ENCODE measurements at regions not wholly inside any gene's neighbourhood (a gene's known extent, or its start where the extent isn't known, plus 50 kb on each side); places are given as distances from the start of the nearest gene placed in this dataset.

DNA sequence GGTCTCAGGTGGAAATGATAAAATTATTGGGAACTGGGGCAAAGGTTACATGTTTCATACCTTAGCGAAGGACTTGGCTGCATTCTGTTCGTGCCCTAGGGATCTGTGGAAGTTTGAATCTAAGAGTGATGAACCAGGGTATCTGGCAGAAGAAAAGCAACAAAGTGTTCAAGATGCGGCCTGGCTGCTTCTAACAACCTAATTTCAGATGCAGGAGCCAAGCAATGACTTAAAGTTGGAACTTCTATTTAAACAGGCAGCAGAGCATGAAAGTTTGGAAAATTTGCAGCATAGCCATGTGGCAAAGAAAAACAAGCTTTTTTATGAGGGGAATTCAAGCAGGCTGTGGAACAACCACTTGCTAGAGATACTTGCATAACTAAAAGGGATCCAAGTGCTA is 73.5 kb downstream of the CD24 start:
- intact Hi-C loops (cut with DNase I; ENCODE audit: low total_unique reads), result no loop called here
- WGBS, 2 donors, result 87 to 90% methylated on average over 3 of the region's 3 CpGs
- no peak for DNase-seq (ENCODE audit: low spot score in 2 of 2)
- TF ChIP-seq, protein P1, sequence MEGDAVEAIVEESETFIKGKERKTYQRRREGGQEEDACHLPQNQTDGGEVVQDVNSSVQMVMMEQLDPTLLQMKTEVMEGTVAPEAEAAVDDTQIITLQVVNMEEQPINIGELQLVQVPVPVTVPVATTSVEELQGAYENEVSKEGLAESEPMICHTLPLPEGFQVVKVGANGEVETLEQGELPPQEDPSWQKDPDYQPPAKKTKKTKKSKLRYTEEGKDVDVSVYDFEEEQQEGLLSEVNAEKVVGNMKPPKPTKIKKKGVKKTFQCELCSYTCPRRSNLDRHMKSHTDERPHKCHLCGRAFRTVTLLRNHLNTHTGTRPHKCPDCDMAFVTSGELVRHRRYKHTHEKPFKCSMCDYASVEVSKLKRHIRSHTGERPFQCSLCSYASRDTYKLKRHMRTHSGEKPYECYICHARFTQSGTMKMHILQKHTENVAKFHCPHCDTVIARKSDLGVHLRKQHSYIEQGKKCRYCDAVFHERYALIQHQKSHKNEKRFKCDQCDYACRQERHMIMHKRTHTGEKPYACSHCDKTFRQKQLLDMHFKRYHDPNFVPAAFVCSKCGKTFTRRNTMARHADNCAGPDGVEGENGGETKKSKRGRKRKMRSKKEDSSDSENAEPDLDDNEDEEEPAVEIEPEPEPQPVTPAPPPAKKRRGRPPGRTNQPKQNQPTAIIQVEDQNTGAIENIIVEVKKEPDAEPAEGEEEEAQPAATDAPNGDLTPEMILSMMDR (IDR thresholded peaks at IDR 0.05), result no peak
- no peak for TF ChIP-seq POLR2A (IDR thresholded peaks at IDR 0.05)
- no peak overlapping the region for H3K4me3 ChIP-seq (ENCODE audit: low read depth, poor library complexity, severe bottlenecking)

DNA sequence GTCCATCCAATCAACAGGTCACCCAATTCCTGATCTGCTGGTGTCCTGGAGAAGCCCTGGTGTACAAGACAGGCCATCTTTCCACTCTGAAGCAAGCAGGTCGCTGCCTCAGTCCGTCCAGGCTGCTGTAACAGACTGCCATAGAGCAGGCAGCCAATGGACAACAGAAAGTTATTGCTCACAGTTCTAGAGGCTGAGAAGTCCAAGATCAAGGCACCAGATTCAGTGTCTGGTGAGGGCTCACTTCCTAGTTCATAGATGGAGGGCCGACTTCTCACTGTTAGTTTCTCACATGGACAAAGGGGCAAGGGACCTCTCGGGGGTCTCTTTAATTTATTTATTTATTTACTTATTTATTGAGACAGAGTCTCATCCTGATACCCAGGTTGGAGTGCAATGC is 74.8 kb downstream of the CD24 start:
- H3K4me3 ChIP-seq (ENCODE audit: low read depth, poor library complexity, severe bottlenecking), result no peak overlapping the region
- DNase-seq (ENCODE audit: low spot score in 2 of 2), result no peak
- TF ChIP-seq, protein P1 (IDR thresholded peaks at IDR 0.05), result no peak
- no peak for TF ChIP-seq POLR2A (IDR thresholded peaks at IDR 0.05)
- intact Hi-C loops (cut with DNase I; ENCODE audit: low total_unique reads), result no loop called here
- WGBS, 2 donors, result 84 to 87% methylated on average over 4 of the region's 4 CpGs

DNA sequence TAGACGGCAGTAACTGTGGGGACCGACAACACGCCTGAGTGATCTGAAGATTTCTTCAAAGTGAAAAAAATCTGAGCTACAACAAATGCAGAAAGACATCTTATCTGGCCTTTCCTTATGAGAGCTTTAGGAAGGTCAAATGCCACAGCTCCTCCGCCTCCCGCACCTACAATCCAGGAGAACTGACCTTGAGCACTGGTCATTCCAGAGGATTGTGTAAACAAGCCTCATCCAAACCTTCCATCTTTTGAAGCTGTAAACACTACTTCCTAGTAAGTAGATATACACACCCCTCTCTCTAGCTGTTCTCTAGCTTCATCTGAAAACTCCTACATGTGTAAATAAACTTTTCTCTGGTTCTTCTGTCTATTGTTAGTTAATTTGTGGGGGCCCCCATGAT is 76.9 kb downstream of the CD24 start:
- no peak overlapping the region for H3K4me3 ChIP-seq (ENCODE audit: low read depth, poor library complexity, severe bottlenecking)
- intact Hi-C loops (cut with DNase I; ENCODE audit: low total_unique reads), result no loop called here
- WGBS, 2 donors, result 83 to 94% methylated on average over 5 of the region's 5 CpGs
- TF ChIP-seq, protein P1 (IDR thresholded peaks at IDR 0.05), result no peak
- no peak for TF ChIP-seq POLR2A (IDR thresholded peaks at IDR 0.05)
- DNase-seq (ENCODE audit: low spot score in 2 of 2), result no peak

DNA sequence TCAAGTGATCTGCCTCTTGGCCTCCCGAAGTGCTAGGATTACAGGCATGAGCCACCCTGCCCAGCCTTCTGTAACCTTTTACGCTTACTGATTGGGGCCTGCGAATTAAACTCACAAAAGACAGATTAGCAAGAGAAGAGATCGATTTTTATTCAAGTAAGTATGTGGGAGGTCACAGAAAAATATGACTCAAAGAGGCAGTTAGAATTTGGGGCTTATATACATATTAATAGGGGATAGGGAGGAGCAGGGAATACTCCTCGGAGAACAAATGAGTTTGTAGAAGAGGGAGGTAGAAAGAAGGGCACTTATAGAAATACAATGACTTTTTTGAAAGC is 78.9 kb downstream of the CD24 start:
- intact Hi-C loops (cut with DNase I; ENCODE audit: low total_unique reads), result no loop called here
- 76 to 78% methylated on average over 5 of the region's 5 CpGs for WGBS, 2 donors
- DNase-seq (ENCODE audit: low spot score in 2 of 2), result no peak
- TF ChIP-seq, protein P1 (IDR thresholded peaks at IDR 0.05), result no peak
- no peak for TF ChIP-seq POLR2A (IDR thresholded peaks at IDR 0.05)
- H3K4me3 ChIP-seq (ENCODE audit: low read depth, poor library complexity, severe bottlenecking), result no peak overlapping the region

DNA sequence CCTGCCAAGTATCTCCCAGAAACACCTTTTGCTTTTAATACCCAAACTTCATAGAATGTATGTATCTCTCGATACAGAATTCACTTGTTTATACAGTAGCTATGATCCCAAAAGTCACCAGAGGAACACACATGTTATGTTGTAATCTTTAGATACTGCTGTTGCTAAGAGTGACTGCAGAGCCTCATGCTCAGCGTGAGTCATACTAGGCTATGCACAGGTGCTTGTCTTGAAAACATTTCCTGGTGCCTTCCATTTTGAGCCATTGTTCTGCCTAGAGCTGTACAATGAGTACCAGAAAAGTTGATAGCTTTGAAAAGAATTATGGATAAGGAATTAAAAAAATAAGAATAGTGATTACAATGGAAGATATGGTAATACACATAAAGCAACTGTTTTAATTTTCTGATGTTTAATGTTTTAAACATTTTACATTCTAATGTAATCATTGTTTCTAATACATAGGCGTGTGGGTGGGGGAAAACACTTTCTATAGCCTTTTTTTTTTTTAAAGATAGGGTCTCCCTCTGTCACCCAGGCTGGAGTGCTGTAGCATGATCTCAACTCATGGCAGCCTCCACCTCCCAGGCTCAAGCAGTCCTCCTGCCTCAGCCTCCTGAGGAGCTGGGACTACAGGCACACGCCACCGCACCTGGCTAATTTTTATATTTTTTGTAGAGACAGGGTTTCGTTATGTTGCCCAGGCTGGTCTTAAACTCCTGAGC is 79.4 kb downstream of the CD24 start:
- intact Hi-C loops (cut with DNase I; ENCODE audit: low total_unique reads), result no loop called here
- TF ChIP-seq POLR2A (IDR thresholded peaks at IDR 0.05), result no peak
- TF ChIP-seq, protein P1 (IDR thresholded peaks at IDR 0.05), result no peak
- 81 to 82% methylated on average over 6 of the region's 6 CpGs for WGBS, 2 donors
- DNase-seq (ENCODE audit: low spot score in 2 of 2), result no peak
- no peak overlapping the region for H3K4me3 ChIP-seq (ENCODE audit: low read depth, poor library complexity, severe bottlenecking)

DNA sequence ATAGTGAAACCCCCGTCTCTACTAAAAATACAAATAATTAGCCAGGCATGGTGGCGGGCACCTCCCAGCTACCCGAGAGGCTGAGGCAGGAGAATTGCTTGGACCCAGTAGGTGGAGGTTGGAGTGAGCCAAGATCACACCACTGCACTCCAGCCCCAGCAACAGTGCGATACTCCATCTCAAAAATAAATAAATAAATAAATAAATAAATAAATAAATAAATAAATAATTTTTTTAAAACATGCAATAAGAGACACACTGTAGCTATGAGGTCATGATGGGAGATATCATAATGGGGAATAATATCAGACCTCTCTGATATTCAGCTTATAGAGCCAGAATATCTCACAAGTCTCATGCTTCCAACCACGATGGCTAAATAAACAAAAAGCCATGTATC is 82.3 kb downstream of the CD24 start:
- no peak overlapping the region for H3K4me3 ChIP-seq (ENCODE audit: low read depth, poor library complexity, severe bottlenecking)
- TF ChIP-seq, protein P1 (IDR thresholded peaks at IDR 0.05), result no peak
- TF ChIP-seq POLR2A (IDR thresholded peaks at IDR 0.05), result no peak
- DNase-seq (ENCODE audit: low spot score in 2 of 2), result no peak
- intact Hi-C loops (cut with DNase I; ENCODE audit: low total_unique reads), result no loop called here
- 95 to 98% methylated on average over 5 of the region's 5 CpGs for WGBS, 2 donors

All from lower leg skin (tissue), 4 donors.